OCI-LY1 (cell line): ENCODE measurements at regions not wholly inside any gene's neighbourhood (a gene's known extent, or its start where the extent isn't known, plus 50 kb on each side); places are given as distances from the start of the nearest gene placed in this dataset.

Experiments used
- CTCF ChIP-seq: fragments of 200-600 bp; sonication (generic), shearing (Covaris generic); IDR thresholded peaks from 2 replicates; pipeline ENCODE4 v1.5.1; 2017; ENCODE audit warnings: mild to moderate bottlenecking, antibody characterized with exemption, low read length, moderate library complexity, mixed read lengths
- EZH2 ChIP-seq: fragments of 200-600 bp; sonication (generic), shearing (Covaris generic); IDR thresholded peaks from 2 replicates; pipeline ENCODE4 v1.8.0; 2017; ENCODE audit warnings: borderline replicate concordance, mixed run types, mild to moderate bottlenecking, antibody characterized with exemption, low read length, moderate library complexity, mixed read lengths

GRCh38 chr22:19615867-19616581 lies 91.8 kb upstream of the CLDN5 start:
- no peak for TF ChIP-seq CTCF
- no peak for TF ChIP-seq EZH2
